T-helper 2 cell treated with Interferon-gamma antibody and Interleukin-4, amounts not matched to agents 5 μg/mL and 100 μg/mL, for 36 hours (primary cell): ENCODE measurements at regions not wholly inside any gene's neighbourhood (a gene's known extent, or its start where the extent isn't known, plus 50 kb on each side); places are given as distances from the start of the nearest gene placed in this dataset.

Experiments used
- DNase-seq: peaks from one replicate; pipeline ENCODE4 v3.0.0; 2021; ENCODE audit warnings: low spot score
- H3K27ac Mint-ChIP-seq: one replicate; pipeline ENCODE4 v1.8.0; 2021; ENCODE audit warnings: mild to moderate bottlenecking, mixed read lengths
- H3K27me3 Mint-ChIP-seq: one replicate; pipeline ENCODE4 v1.8.0; 2021; ENCODE audit warnings: low read depth, mixed read lengths
- H3K36me3 Mint-ChIP-seq: one replicate; pipeline ENCODE4 v1.8.0; 2021; ENCODE audit warnings: low read depth, mixed read lengths
- H3K4me1 Mint-ChIP-seq: one replicate; pipeline ENCODE4 v1.8.0; 2021; ENCODE audit warnings: low read depth, mixed read lengths
- H3K4me3 Mint-ChIP-seq: one replicate; pipeline ENCODE4 v1.8.0; 2022; ENCODE audit warnings: mild to moderate bottlenecking, moderate library complexity, mixed read lengths
- H3K9me3 Mint-ChIP-seq: one replicate; pipeline ENCODE4 v1.8.0; 2021; ENCODE audit warnings: mixed read lengths

DNA sequence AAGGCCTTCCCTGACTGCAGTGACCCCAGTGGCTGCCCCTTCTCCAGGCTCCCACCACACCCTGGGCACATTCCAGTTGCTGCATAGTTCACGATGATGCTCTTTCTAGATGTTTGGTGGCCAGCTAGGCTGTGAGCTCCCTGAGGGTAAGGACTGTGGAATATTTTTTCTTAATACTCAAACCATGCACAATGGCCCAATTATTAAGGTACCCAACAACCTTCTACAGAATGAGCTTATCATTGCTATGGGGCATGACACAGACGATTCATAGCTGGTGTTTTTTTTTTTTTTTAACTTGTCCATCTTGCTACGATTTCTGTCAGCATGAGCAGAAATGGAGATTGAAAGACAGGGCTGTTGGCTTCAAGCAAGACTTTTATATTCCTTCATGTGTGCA lies 68.9 kb upstream of the CLDN14 start:
- H3K4me3 Mint-ChIP-seq: no peak overlapping the region
- H3K9me3 Mint-ChIP-seq: no peaks in the 10 kb centered on the region
- H3K4me1 Mint-ChIP-seq: no peaks in the 10 kb centered on the region
- no peak overlapping the region for H3K27ac Mint-ChIP-seq
- peaks cover 3% of the 10 kb centered on the region for H3K27me3 Mint-ChIP-seq
- DNase-seq: no peak
- H3K36me3 Mint-ChIP-seq: no peaks in the 10 kb centered on the region

GRCh38 chr21:36549470-36549869 lies 69.5 kb upstream of the CLDN14 start:
- Mint-ChIP-seq H3K9me3 (no peaks in the 10 kb centered on the region), H3K4me3 (no peak overlapping the region), H3K27me3 (peaks cover 3% of the 10 kb centered on the region), H3K36me3 (no peaks in the 10 kb centered on the region), H3K27ac (no peak overlapping the region), H3K4me1 (no peaks in the 10 kb centered on the region)
- no peak for DNase-seq

- Mint-ChIP-seq H3K4me3 (no peak overlapping the region), H3K4me1 (no peaks in the 10 kb centered on the region), H3K36me3 (no peaks in the 10 kb centered on the region), H3K9me3 (no peaks in the 10 kb centered on the region), H3K27me3 (no peaks in the 10 kb centered on the region), H3K27ac (no peak overlapping the region)
- no peak for DNase-seq
Measured at GRCh38 chr21:36550761-36551160, 70.8 kb upstream of the CLDN14 start.

DNA sequence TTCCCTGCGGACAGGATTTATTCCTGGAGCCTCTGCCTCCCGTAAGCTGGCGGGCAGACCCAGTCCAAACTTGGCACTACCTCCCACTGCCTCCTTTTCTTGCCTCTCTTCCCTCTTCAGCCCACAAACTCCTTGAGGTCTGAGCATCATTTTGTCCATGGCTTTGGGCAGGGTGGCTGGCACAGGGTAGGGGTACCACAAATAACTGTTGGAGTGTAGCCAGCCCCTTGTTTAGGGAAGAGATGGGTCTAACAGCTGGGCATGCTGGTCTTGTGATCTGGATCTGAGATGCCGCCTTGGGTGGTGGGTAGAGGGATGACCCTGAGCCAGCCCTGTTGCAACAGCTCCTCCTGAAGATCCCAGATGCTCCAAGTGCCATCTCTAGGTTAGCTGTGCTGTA lies 71.4 kb upstream of the CLDN14 start:
- Mint-ChIP-seq H3K27me3 (no peaks in the 10 kb centered on the region), H3K4me1 (no peaks in the 10 kb centered on the region), H3K4me3 (no peak overlapping the region), H3K27ac (no peak overlapping the region), H3K36me3 (no peaks in the 10 kb centered on the region), H3K9me3 (no peaks in the 10 kb centered on the region)
- DNase-seq: no peak

- Mint-ChIP-seq H3K36me3 (no peaks in the 10 kb centered on the region), H3K9me3 (no peaks in the 10 kb centered on the region), H3K4me1 (no peaks in the 10 kb centered on the region), H3K4me3 (no peak overlapping the region), H3K27ac (no peak overlapping the region), H3K27me3 (no peaks in the 10 kb centered on the region)
- no peak for DNase-seq
Measured at GRCh38 chr21:36551731-36552433, 72.0 kb upstream of the CLDN14 start.

GRCh38 chr21:36552434-36552785 lies 72.5 kb upstream of the CLDN14 start:
- H3K27me3 Mint-ChIP-seq: no peaks in the 10 kb centered on the region
- H3K27ac Mint-ChIP-seq: no peak overlapping the region
- no peaks in the 10 kb centered on the region for H3K4me1 Mint-ChIP-seq
- DNase-seq: no peak
- H3K4me3 Mint-ChIP-seq: no peak overlapping the region
- no peaks in the 10 kb centered on the region for H3K36me3 Mint-ChIP-seq
- H3K9me3 Mint-ChIP-seq: no peaks in the 10 kb centered on the region

DNA sequence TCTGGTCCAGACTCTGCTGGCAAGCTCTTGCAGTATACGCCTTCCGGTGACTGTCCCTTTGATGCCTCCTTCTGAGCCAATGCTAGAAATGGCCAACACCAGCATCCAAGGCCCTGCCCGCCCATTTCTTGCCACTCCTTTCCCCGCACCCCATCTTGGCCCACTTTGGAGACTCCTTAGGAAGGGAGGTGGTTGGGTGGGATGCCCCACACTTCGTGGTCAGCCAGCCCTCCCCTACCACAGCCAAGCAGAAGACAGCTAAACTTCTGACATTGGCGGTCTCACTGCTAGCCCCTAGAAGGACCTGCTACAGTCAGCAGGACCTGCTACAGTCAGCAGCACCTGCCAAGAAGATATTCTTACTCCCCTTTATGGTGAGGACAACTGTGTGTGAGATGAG lies 73.5 kb upstream of the CLDN14 start:
- Mint-ChIP-seq H3K27ac (no peak overlapping the region), H3K4me1 (no peaks in the 10 kb centered on the region)
- DNase-seq: no peak

GRCh38 chr21:36554411-36555157 lies 74.7 kb upstream of the CLDN14 start:
- Mint-ChIP-seq H3K27ac (no peak overlapping the region), H3K9me3 (no peaks in the 10 kb centered on the region), H3K36me3 (no peaks in the 10 kb centered on the region), H3K27me3 (no peaks in the 10 kb centered on the region), H3K4me1 (no peaks in the 10 kb centered on the region), H3K4me3 (no peak overlapping the region)
- DNase-seq: no peak

More for the DNA sequence above, 73.5 kb upstream of the CLDN14 start:
- no peaks in the 10 kb centered on the region for H3K36me3 Mint-ChIP-seq
- H3K4me3 Mint-ChIP-seq: no peak overlapping the region
- no peaks in the 10 kb centered on the region for H3K9me3 Mint-ChIP-seq
- no peaks in the 10 kb centered on the region for H3K27me3 Mint-ChIP-seq

GRCh38 chr21:36555199-36555800 lies 75.4 kb upstream of the CLDN14 start:
- Mint-ChIP-seq H3K9me3 (no peaks in the 10 kb centered on the region), H3K27me3 (peaks cover 2% of the 10 kb centered on the region), H3K27ac (no peak overlapping the region), H3K36me3 (no peaks in the 10 kb centered on the region), H3K4me3 (no peak overlapping the region), H3K4me1 (no peaks in the 10 kb centered on the region)
- no peak for DNase-seq

DNA sequence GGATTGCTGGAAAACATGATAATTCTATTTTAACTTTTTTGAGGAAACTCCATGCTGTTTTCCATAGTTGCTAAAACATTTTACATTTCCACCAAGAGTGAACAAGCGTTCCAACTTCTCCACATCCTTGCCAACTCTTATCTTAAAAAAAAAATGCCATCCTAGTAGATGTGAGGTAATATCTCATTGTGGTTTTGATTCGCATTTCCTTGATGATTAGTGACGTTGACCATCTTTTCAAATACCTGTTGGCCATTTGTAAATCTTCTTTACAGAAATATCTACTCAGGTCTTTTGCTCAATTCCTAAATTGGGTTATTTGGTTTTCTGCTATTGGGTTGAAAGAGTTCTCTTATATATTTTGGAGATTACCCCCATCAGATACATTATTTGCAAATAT lies 77.4 kb upstream of the CLDN14 start:
- no peak overlapping the region for H3K4me3 Mint-ChIP-seq
- no peaks in the 10 kb centered on the region for H3K36me3 Mint-ChIP-seq
- no peaks in the 10 kb centered on the region for H3K9me3 Mint-ChIP-seq
- no peak for DNase-seq
- H3K27ac Mint-ChIP-seq: no peak overlapping the region
- H3K4me1 Mint-ChIP-seq: peaks cover 2% of the 10 kb centered on the region
- peaks cover 7% of the 10 kb centered on the region for H3K27me3 Mint-ChIP-seq

GRCh38 chr21:36560933-36561575 lies 81.1 kb upstream of the CLDN14 start:
- DNase-seq: no peak
- Mint-ChIP-seq H3K4me3 (no peak overlapping the region), H3K27me3 (peaks cover 12% of the 10 kb centered on the region), H3K36me3 (no peaks in the 10 kb centered on the region), H3K9me3 (no peaks in the 10 kb centered on the region), H3K4me1 (peaks cover 2% of the 10 kb centered on the region), H3K27ac (no peak overlapping the region)

- DNase-seq: no peak
- Mint-ChIP-seq H3K36me3 (no peaks in the 10 kb centered on the region), H3K4me1 (peaks cover 2% of the 10 kb centered on the region), H3K9me3 (no peaks in the 10 kb centered on the region), H3K27ac (no peak overlapping the region), H3K4me3 (no peak overlapping the region), H3K27me3 (peaks cover 12% of the 10 kb centered on the region)
Measured at GRCh38 chr21:36563341-36563926, 83.5 kb upstream of the CLDN14 start.

- no peak overlapping the region for H3K27ac Mint-ChIP-seq
- H3K36me3 Mint-ChIP-seq: no peaks in the 10 kb centered on the region
- peaks cover 2% of the 10 kb centered on the region for H3K4me1 Mint-ChIP-seq
- H3K4me3 Mint-ChIP-seq: no peak overlapping the region
- H3K27me3 Mint-ChIP-seq: peaks cover 12% of the 10 kb centered on the region
- H3K9me3 Mint-ChIP-seq: no peaks in the 10 kb centered on the region
- no peak for DNase-seq
Measured at GRCh38 chr21:36564647-36565046, 84.7 kb upstream of the CLDN14 start.

GRCh38 chr21:36565540-36565939 lies 85.6 kb upstream of the CLDN14 start:
- Mint-ChIP-seq H3K27me3 (peaks cover 9% of the 10 kb centered on the region), H3K36me3 (no peaks in the 10 kb centered on the region), H3K27ac (no peak overlapping the region)

More at GRCh38 chr21:36565540-36565939, 85.6 kb upstream of the CLDN14 start:
- H3K4me3 Mint-ChIP-seq: no peak overlapping the region
- H3K9me3 Mint-ChIP-seq: no peaks in the 10 kb centered on the region
- peaks cover 2% of the 10 kb centered on the region for H3K4me1 Mint-ChIP-seq
- DNase-seq: no peak
